ENCODE measurements at regions not wholly inside any gene's neighbourhood (a gene's known extent, or its start where the extent isn't known, plus 50 kb on each side); places are given as distances from the start of the nearest gene placed in this dataset.
"Not testable (repeated sequence)": the region's sequence is repeated elsewhere in the genome, so short reads cannot be mapped to it uniquely, and the experiment has no call there.

DNA sequence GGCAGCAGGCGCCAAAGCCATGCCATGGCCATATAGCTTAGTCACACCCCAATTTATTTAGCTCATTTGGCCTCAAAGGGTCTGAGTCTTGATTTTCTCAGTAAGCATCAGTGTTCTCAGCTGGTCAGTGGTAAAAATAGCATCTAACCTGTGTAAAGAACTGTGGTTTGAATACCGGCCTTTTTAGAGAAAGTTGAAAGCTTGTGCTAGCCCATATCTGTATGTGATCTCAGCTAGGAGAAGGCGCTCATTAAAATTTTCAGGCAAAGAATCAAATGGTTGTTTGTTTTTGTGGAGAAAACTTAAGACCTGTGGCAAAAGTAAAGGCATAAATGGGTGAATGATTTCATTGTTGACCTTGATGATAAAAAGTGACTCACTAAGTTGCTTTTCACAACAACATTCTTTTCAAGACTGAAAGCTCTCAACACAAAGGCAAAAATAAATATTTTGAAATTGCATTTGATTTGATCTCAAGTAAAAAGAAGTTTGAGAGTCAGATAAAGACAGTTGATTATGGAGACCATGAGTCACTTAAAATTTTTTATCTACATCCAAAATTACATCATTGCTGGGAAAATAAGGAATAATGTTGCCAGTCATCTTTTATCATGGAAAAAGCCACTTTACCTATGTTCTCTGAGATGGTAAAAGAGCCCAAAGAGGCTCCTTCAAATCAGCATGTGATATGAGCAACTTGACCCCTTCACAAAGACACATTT lies 128.5 kb upstream of the RGS6 start (continued):
- TF ChIP-seq, protein P1, sequence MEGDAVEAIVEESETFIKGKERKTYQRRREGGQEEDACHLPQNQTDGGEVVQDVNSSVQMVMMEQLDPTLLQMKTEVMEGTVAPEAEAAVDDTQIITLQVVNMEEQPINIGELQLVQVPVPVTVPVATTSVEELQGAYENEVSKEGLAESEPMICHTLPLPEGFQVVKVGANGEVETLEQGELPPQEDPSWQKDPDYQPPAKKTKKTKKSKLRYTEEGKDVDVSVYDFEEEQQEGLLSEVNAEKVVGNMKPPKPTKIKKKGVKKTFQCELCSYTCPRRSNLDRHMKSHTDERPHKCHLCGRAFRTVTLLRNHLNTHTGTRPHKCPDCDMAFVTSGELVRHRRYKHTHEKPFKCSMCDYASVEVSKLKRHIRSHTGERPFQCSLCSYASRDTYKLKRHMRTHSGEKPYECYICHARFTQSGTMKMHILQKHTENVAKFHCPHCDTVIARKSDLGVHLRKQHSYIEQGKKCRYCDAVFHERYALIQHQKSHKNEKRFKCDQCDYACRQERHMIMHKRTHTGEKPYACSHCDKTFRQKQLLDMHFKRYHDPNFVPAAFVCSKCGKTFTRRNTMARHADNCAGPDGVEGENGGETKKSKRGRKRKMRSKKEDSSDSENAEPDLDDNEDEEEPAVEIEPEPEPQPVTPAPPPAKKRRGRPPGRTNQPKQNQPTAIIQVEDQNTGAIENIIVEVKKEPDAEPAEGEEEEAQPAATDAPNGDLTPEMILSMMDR (IDR thresholded peaks at IDR 0.05; ENCODE audit: low read depth, low read length, missing input control) = no peak

DNA sequence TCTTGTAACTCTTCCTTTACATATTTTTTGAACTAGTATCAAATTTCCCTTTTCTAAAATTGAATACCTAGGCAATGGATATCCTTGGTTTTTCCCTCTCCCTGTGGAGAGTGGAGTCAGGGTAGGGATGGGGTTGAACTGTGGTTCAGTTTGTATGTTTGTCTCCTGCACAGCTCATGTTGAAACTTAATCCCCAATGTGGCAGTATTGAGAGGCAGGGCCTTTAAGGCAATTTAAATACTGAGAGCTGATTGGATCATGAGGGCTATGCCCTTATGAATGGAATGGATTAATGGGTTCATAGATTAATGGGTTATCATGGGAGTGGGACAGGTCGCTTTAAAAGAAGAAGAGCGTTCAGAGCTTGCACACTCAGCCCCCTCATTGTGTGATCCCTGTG lies 127.2 kb upstream of the RGS6 start:
- H3K36me3 ChIP-seq (ENCODE audit: control insufficient read depth in 4 of 4, insufficient read depth in 3 of 4, low read depth in 1 of 4, low read length in 3 of 4) = no peaks in the 10 kb centered on the region
- no peak for DNase-seq (ENCODE audit: low spot score)
- no peak overlapping the region for H3K27ac ChIP-seq (ENCODE audit: low read depth in 1 of 2, low read length in 2 of 2)
- H3K27me3 ChIP-seq (ENCODE audit: control insufficient read depth in 4 of 4, insufficient read depth in 4 of 4, low read length in 3 of 4) = peaks cover 0 to 3% (median 0%) of the 10 kb centered on the region in 4 donors
- 93% methylated on average over 2 of the region's 2 CpGs for WGBS
- peaks cover 0 to 1% (median 0%) of the 10 kb centered on the region in 4 donors for H3K9me3 ChIP-seq (ENCODE audit: control insufficient read depth in 4 of 4, low read length in 3 of 4)
- TF ChIP-seq EGR1 (IDR thresholded peaks at IDR 0.05; ENCODE audit: low read depth in 2 of 2) (no peak), HNF4A (conservative IDR thresholded peaks at IDR 0.05) (no peak), SP1 (IDR thresholded peaks at IDR 0.05) (no peak), GABPA (IDR thresholded peaks at IDR 0.05 in 1 of 2, conservative IDR thresholded peaks at IDR 0.05 in 1 of 2) (no peak), RAD21 (IDR thresholded peaks at IDR 0.05) (no peak), YY1 (IDR thresholded peaks at IDR 0.05) (no peak), JUND (IDR thresholded peaks at IDR 0.05) (no peak), NR2F2 (IDR thresholded peaks at IDR 0.05) (no peak), FOXA2 (IDR thresholded peaks at IDR 0.05) (no peak)
- TF ChIP-seq, protein P2, sequence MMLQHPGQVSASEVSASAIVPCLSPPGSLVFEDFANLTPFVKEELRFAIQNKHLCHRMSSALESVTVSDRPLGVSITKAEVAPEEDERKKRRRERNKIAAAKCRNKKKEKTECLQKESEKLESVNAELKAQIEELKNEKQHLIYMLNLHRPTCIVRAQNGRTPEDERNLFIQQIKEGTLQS (IDR thresholded peaks at IDR 0.05) = no peak
- TF ChIP-seq, protein P3, sequence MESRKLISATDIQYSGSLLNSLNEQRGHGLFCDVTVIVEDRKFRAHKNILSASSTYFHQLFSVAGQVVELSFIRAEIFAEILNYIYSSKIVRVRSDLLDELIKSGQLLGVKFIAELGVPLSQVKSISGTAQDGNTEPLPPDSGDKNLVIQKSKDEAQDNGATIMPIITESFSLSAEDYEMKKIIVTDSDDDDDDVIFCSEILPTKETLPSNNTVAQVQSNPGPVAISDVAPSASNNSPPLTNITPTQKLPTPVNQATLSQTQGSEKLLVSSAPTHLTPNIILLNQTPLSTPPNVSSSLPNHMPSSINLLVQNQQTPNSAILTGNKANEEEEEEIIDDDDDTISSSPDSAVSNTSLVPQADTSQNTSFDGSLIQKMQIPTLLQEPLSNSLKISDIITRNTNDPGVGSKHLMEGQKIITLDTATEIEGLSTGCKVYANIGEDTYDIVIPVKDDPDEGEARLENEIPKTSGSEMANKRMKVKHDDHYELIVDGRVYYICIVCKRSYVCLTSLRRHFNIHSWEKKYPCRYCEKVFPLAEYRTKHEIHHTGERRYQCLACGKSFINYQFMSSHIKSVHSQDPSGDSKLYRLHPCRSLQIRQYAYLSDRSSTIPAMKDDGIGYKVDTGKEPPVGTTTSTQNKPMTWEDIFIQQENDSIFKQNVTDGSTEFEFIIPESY (IDR thresholded peaks at IDR 0.05) = no peak
- TF ChIP-seq, protein P4, sequence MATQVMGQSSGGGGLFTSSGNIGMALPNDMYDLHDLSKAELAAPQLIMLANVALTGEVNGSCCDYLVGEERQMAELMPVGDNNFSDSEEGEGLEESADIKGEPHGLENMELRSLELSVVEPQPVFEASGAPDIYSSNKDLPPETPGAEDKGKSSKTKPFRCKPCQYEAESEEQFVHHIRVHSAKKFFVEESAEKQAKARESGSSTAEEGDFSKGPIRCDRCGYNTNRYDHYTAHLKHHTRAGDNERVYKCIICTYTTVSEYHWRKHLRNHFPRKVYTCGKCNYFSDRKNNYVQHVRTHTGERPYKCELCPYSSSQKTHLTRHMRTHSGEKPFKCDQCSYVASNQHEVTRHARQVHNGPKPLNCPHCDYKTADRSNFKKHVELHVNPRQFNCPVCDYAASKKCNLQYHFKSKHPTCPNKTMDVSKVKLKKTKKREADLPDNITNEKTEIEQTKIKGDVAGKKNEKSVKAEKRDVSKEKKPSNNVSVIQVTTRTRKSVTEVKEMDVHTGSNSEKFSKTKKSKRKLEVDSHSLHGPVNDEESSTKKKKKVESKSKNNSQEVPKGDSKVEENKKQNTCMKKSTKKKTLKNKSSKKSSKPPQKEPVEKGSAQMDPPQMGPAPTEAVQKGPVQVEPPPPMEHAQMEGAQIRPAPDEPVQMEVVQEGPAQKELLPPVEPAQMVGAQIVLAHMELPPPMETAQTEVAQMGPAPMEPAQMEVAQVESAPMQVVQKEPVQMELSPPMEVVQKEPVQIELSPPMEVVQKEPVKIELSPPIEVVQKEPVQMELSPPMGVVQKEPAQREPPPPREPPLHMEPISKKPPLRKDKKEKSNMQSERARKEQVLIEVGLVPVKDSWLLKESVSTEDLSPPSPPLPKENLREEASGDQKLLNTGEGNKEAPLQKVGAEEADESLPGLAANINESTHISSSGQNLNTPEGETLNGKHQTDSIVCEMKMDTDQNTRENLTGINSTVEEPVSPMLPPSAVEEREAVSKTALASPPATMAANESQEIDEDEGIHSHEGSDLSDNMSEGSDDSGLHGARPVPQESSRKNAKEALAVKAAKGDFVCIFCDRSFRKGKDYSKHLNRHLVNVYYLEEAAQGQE (IDR thresholded peaks at IDR 0.05) = no peak
- TF ChIP-seq, protein P1 (IDR thresholded peaks at IDR 0.05; ENCODE audit: low read depth, low read length, missing input control) = no peak
- H3K4me1 ChIP-seq (ENCODE audit: control insufficient read depth in 4 of 4, insufficient read depth in 4 of 4, low read length in 3 of 4) = no peaks in the 10 kb centered on the region
- H3K4me3 ChIP-seq (ENCODE audit: low read depth in 1 of 3, low read length in 3 of 3) = no peak overlapping the region
- no peak overlapping the region for H3K9ac ChIP-seq (ENCODE audit: low read depth in 1 of 2, low read length in 2 of 2)

DNA sequence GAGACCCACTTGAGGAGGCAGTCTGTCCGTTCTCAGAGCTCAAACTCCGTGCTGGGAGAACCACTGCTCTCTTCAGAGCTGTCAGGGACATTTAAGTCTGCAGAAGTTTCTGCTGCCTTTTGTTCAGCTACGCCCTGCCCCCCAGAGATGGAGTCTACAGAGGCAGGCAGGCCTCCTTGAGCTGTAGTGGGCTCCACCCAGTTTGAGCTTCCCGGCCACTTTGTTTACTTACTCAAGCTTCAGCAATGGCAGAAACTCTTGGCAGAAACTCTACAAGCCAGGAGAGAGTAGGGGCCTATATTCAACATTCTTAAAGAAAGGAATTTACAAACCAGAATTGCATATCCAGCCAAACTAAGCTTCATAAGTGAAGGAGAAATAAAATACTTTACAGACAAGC lies 125.2 kb upstream of the RGS6 start:
- not testable (repeated sequence) for H3K9ac ChIP-seq (ENCODE audit: low read depth in 1 of 2, low read length in 2 of 2); H3K27ac ChIP-seq (ENCODE audit: low read depth in 1 of 2, low read length in 2 of 2); H3K36me3 ChIP-seq (ENCODE audit: control insufficient read depth in 4 of 4, insufficient read depth in 3 of 4, low read depth in 1 of 4, low read length in 3 of 4); DNase-seq (ENCODE audit: low spot score); H3K4me1 ChIP-seq (ENCODE audit: control insufficient read depth in 4 of 4, insufficient read depth in 4 of 4, low read length in 3 of 4); H3K27me3 ChIP-seq (ENCODE audit: control insufficient read depth in 4 of 4, insufficient read depth in 4 of 4, low read length in 3 of 4); H3K4me3 ChIP-seq (ENCODE audit: low read depth in 1 of 3, low read length in 3 of 3); H3K9me3 ChIP-seq (ENCODE audit: control insufficient read depth in 4 of 4, low read length in 3 of 4)
- WGBS = 54% methylated on average over 4 of the region's 4 CpGs

DNA sequence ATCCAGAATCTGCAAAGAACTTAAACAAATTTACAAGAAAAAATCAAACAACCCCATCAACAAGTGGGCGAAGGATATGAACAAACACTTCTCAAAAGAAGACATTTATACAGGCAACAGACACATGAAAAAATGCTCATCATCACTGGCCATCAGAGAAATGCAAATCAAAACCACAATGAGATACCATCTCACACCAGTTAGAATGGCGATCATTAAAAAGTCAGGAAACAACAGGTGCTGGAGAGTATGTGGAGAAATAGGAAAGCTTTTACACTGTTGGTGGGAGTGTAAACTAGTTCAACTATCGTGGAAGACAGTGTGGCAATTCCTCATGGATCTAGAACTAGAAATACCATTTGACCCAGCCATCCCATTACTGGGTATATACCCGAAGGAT lies 121.4 kb upstream of the RGS6 start:
- H3K27me3 ChIP-seq (ENCODE audit: control insufficient read depth in 4 of 4, insufficient read depth in 4 of 4, low read length in 3 of 4); DNase-seq (ENCODE audit: low spot score); H3K4me3 ChIP-seq (ENCODE audit: low read depth in 1 of 3, low read length in 3 of 3); H3K27ac ChIP-seq (ENCODE audit: low read depth in 1 of 2, low read length in 2 of 2); H3K4me1 ChIP-seq (ENCODE audit: control insufficient read depth in 4 of 4, insufficient read depth in 4 of 4, low read length in 3 of 4); H3K9me3 ChIP-seq (ENCODE audit: control insufficient read depth in 4 of 4, low read length in 3 of 4); H3K36me3 ChIP-seq (ENCODE audit: control insufficient read depth in 4 of 4, insufficient read depth in 3 of 4, low read depth in 1 of 4, low read length in 3 of 4); H3K9ac ChIP-seq (ENCODE audit: low read depth in 1 of 2, low read length in 2 of 2): not testable (repeated sequence)
- 76% methylated on average over 4 of the region's 4 CpGs for WGBS
